Fibroblast of the aortic adventitia (primary cell): ENCODE measurements at regions not wholly inside any gene's neighbourhood (a gene's known extent, or its start where the extent isn't known, plus 50 kb on each side); places are given as distances from the start of the nearest gene placed in this dataset.

Source experiments
- DNase-seq: peaks from one replicate; pipeline ENCODE4 v3.0.0-alpha.2; 2010; ENCODE audit warnings: low read depth
- H3K4me3 ChIP-seq: 2 replicates; pipeline ENCODE4 v1.5.1; 2011; ENCODE audit warnings: low read depth, mild to moderate bottlenecking, control low read depth, low read length, moderate library complexity
- TF ChIP-seq, protein P1 (sequence below): IDR thresholded peaks from 2 replicates; pipeline ENCODE4 v1.5.1; 2011; ENCODE audit warnings: mild to moderate bottlenecking, low read length, control low read depth, inconsistent platforms; ENCODE audit not compliant: insufficient read depth

DNA sequence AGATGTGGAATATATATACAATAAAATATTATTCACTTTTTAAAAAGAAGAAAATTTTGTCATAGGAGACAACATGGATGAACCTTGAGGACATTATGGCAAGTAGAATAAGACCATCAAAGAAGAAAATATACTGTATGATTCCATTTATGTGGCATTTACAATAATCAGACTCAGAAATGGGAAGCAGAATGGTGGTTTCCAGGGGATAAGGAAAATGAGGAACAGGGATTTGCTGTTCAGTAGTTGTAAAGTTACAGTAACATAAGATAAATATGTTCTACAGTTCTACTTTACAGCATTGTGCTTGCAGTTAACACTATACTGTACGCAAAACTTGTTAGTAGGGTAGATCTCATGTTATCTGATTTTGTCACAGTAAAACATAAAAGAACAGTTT, 1271.0 kb downstream of the LRFN5 start:
- TF ChIP-seq, protein P1, sequence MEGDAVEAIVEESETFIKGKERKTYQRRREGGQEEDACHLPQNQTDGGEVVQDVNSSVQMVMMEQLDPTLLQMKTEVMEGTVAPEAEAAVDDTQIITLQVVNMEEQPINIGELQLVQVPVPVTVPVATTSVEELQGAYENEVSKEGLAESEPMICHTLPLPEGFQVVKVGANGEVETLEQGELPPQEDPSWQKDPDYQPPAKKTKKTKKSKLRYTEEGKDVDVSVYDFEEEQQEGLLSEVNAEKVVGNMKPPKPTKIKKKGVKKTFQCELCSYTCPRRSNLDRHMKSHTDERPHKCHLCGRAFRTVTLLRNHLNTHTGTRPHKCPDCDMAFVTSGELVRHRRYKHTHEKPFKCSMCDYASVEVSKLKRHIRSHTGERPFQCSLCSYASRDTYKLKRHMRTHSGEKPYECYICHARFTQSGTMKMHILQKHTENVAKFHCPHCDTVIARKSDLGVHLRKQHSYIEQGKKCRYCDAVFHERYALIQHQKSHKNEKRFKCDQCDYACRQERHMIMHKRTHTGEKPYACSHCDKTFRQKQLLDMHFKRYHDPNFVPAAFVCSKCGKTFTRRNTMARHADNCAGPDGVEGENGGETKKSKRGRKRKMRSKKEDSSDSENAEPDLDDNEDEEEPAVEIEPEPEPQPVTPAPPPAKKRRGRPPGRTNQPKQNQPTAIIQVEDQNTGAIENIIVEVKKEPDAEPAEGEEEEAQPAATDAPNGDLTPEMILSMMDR: no peak
- no peak overlapping the region for H3K4me3 ChIP-seq
- DNase-seq: no peak

DNA sequence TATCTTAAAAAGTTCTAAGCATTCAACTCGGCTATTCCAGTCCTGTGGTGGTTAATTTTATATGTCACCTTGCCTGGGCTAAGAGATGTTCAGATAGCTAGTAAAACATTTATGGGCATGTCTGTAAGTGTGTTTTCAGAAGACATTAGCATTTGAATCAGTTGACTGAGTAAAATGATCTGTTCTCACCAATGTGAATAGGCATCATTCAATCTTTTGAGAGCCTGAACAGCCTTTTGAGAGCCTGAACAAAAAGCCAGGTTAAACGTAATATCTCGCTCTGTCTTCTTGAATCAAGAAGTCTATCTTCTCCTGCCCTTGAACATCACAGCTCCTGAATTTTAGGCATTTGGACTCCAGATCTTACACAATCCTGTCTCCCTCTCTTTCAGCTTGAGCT, 1266.1 kb downstream of the LRFN5 start:
- TF ChIP-seq, protein P1: no peak
- no peak for DNase-seq
- no peak overlapping the region for H3K4me3 ChIP-seq

DNA sequence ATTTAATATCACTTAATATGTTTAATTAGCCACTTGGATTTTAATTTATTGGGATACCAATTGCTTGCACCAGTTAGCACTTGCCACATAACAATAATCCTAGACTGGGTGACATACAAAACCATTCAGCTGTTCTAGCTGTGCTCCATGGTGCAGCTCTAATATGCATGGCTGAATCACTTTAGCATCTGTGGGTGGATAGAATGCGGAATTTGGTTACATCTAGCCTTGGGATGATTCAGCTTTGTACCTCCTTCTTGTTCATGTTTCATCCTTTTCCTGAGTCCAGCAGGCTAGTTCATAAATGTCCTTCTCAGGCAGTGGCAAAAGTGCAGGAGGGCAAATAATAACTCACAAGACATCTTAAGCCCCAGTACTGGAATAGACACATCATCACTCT, 1263.0 kb downstream of the LRFN5 start:
- TF ChIP-seq, protein P1: no peak
- H3K4me3 ChIP-seq: no peak overlapping the region
- peak; percentile 25 for DNase-seq

DNA sequence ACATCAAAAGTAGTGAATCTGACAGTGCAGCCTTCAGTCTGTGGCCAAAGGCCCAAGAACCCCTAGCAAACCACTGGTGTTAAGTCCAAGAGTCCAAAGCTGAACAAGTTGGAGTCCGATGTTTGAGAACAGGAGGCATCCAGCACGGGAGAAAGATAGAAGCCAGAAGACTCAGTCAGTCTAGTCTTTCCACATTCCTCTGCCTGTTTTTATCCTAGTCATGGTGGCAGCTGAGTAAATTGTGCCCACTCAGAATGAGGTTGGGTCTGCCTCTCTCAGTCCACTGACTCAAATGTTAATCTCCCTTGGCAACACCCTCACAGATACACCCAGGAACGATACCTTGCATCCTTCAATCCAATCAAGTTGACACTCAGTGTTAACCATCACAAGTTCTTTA, 1255.4 kb downstream of the LRFN5 start:
- DNase-seq: no peak
- TF ChIP-seq, protein P1: no peak
- no peak overlapping the region for H3K4me3 ChIP-seq

DNA sequence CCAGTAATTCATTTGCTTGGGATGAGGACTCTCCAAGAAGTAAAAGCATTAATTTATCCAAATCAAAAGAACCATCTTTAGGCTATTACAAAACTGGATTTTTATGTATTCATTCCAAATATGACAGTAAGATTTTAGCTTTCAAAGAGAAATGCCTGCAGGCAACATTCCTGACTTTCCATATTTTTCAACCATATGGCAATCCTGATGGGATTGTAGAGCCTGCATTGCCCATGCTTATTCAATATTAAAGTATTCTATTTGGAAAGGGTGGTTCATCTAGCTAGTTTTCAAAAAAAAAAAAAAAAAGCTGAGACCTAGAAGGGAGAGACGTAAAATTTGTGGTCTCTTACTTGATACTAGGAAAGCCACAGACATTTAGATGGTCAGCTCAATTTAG, 1253.7 kb downstream of the LRFN5 start:
- TF ChIP-seq, protein P1: no peak
- no peak for DNase-seq
- no peak overlapping the region for H3K4me3 ChIP-seq

DNA sequence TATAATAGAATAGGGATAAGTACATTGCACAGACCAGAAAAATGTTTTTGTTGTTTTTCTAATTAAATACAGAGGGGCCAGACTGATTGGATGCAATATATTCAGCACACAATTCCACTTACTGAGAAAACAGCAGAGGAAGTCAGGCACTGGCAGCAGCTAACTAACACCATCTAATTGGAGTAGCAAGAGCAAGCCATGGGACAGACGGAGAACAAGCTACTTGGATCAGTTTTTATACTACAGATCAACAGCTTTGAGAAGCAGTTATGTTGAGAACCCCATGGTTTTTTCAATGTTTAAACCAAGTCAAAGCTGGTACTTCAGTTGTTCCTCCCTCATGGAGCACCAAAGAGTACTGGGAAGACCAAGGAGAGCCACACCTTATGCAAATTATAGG, 1249.4 kb downstream of the LRFN5 start:
- DNase-seq: no peak
- TF ChIP-seq, protein P1: no peak
- H3K4me3 ChIP-seq: no peak overlapping the region

DNA sequence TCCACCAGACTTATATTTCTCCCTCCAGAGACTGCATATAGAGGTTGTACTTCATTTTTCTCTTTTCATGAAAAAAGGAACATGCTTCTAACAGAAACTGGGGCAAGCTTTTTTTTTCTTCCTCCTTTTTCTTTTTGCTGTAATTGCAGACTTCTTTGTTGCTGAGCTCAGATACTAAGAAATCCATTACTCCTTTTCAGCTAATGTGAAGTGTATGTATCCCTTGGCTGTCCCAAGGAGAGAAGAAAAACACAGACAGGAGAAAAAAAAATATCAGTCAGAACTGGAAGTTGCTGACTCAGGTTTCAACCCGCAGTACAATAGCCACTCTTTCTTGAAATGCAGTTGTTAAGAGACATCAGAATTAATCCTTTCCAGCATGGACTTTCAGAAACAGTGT, 1248.4 kb downstream of the LRFN5 start:
- DNase-seq: peak; percentile 22
- no peak overlapping the region for H3K4me3 ChIP-seq
- TF ChIP-seq, protein P1: no peak
